Kidney (tissue), 13 donors: ENCODE measurements at regions not wholly inside any gene's neighbourhood (a gene's known extent, or its start where the extent isn't known, plus 50 kb on each side); places are given as distances from the start of the nearest gene placed in this dataset.

Source experiments
- DNase-seq, 5 donors: peaks; one replicate each; pipeline ENCODE4 v3.0.0-alpha.2; 2013 to 2020
- FAIRE-seq: peaks from 2 replicates; lab custom pipeline; 2012; peaks lifted over from hg19 to GRCh38; lab: Jason Lieb, UNC
- H3K27ac ChIP-seq, 2 donors: one replicate each; pipeline ENCODE4 v1.7.0; 2013; ENCODE audit warnings: low read depth in 2 of 2, low read length in 2 of 2, inconsistent platforms in 1 of 2
- H3K27me3 ChIP-seq: one replicate; pipeline ENCODE4 v1.7.1; 2013; ENCODE audit warnings: low read length, inconsistent platforms; ENCODE audit not compliant: control insufficient read depth, insufficient read depth
- H3K36me3 ChIP-seq, 3 donors: one replicate each; pipeline versions ENCODE4 v1.7.0 to v1.7.1; 2013; ENCODE audit warnings: low read length in 3 of 3, control low read depth in 1 of 3, inconsistent platforms in 1 of 3; ENCODE audit not compliant: insufficient read depth in 3 of 3, control insufficient read depth in 2 of 3
- H3K4me1 ChIP-seq, 3 donors: one replicate each; pipeline versions ENCODE4 v1.7.0 to v1.7.1; 2013; ENCODE audit warnings: low read length in 3 of 3, inconsistent platforms in 1 of 3, low read depth in 1 of 3; ENCODE audit not compliant: control insufficient read depth in 2 of 3, insufficient read depth in 2 of 3
- H3K4me3 ChIP-seq, 3 donors: one replicate each; pipeline versions ENCODE4 v1.7.0 to v1.8.1; 2013; ENCODE audit warnings: low read length in 3 of 3, control low read depth in 1 of 3, inconsistent platforms in 1 of 3
- H3K9ac ChIP-seq, 3 donors: one replicate each; pipeline versions ENCODE4 v1.7.0 to v1.7.1; 2013; ENCODE audit warnings: low read length in 3 of 3, control low read depth in 1 of 3, inconsistent platforms in 1 of 3
- H3K9me3 ChIP-seq, 3 donors: one replicate each; pipeline versions ENCODE4 v1.7.0 to v1.7.1; 2013; ENCODE audit warnings: low read length in 3 of 3, control low read depth in 1 of 3, inconsistent platforms in 1 of 3; ENCODE audit not compliant: control insufficient read depth in 2 of 3, insufficient read depth in 1 of 3
- intact Hi-C: fragments of 100-400 bp; cut with DNase I; formaldehyde crosslinking; loops from one replicate; pipeline ENCODE4 v1.11.1; 2022
- TF ChIP-seq, protein P1 (sequence below): IDR thresholded peaks from 3 replicates; pipeline ENCODE4 v1.5.1; 2012; ENCODE audit warnings: mild to moderate bottlenecking, moderate library complexity, borderline replicate concordance; ENCODE audit not compliant: insufficient read depth; ENCODE audit errors: extremely low read depth
- donor health status: control.
- donor health status: control.
- donor health status: control.
- donor health status: control.
- donor health status: control.
- donor health status: DM: yes; HTN: yes; CAD: no.
- donor health status: Normal renal cell carcinoma (clear cell type).

DNA sequence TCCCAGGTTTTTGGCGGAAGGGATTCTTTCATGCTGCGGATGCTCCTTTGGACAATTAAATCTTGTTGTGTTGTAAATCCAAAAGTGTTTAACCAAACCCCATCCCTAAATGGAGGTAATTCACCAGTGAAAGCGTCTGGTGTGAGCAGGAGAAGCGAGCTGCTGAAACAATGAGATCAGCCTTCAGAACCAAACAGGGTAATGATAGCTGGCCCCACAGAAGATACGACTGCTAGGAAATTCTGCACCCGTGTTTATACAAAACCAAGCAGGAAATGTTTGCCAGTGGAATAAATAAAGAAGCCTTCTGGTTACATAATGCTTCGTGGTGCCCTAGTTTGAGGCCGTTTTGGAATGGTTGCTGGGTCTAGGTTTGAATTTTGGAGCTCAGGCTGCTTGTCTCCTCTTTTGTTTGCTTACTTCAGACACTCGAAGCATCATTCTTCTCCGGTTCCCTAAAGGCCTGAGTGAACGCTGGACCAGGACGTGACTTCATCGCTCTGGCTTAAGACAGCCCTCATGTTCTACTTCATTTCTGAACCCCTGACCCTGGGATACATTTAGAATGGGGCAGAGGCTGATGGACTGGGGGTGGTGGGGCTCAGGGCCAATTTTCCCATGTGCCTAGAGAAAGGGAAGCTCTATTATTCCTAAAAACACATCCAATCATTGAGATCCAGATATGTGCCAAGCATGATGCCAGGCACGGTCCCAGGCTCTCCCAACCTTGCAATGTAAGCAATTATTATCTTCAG, 61.6 kb upstream of the JAG1 start:
- H3K9me3 ChIP-seq: no peaks in the 10 kb centered on the region
- H3K27ac ChIP-seq: no peak overlapping the region
- DNase-seq (no peak), FAIRE-seq (no peak)
- no peak overlapping the region for H3K9ac ChIP-seq
- no peaks in the 10 kb centered on the region for H3K27me3 ChIP-seq
- H3K36me3 ChIP-seq: no peaks in the 10 kb centered on the region
- H3K4me3 ChIP-seq: no peak overlapping the region
- intact Hi-C loops: no loop called here
- H3K4me1 ChIP-seq: no peaks in the 10 kb centered on the region
- TF ChIP-seq, protein P1, sequence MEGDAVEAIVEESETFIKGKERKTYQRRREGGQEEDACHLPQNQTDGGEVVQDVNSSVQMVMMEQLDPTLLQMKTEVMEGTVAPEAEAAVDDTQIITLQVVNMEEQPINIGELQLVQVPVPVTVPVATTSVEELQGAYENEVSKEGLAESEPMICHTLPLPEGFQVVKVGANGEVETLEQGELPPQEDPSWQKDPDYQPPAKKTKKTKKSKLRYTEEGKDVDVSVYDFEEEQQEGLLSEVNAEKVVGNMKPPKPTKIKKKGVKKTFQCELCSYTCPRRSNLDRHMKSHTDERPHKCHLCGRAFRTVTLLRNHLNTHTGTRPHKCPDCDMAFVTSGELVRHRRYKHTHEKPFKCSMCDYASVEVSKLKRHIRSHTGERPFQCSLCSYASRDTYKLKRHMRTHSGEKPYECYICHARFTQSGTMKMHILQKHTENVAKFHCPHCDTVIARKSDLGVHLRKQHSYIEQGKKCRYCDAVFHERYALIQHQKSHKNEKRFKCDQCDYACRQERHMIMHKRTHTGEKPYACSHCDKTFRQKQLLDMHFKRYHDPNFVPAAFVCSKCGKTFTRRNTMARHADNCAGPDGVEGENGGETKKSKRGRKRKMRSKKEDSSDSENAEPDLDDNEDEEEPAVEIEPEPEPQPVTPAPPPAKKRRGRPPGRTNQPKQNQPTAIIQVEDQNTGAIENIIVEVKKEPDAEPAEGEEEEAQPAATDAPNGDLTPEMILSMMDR: no peak

DNA sequence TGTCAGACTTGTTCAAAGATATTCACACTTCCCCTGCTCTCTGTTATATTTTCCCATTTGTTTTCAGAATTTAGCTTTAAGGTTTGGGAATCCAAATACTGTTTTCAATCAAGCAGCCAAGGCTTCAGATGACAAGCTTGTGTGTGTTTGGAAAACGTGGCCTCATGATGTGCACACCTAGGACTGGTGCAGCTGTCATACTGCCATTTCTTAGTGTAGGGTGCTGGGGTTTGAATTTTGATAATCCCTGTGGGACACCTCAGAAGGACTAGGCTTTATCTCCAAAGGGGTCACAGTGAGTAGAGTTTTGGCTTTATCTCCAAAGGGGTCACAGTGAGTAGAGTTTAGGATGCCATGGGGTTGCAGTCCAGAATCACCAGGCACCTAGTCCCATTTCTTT, 65.3 kb upstream of the JAG1 start:
- Histone ChIP-seq H3K27ac (peak overlapping the region in 1 of 2 donors; percentile 23), H3K9me3 (no peaks in the 10 kb centered on the region), H3K4me1 (no peaks in the 10 kb centered on the region), H3K9ac (peak overlapping the region in 1 of 3 donors; percentile 16), H3K27me3 (no peaks in the 10 kb centered on the region), H3K4me3 (peak overlapping the region in 2 of 3 donors; percentile 53 to 61), H3K36me3 (no peaks in the 10 kb centered on the region)
- intact Hi-C loops: no loop called here
- DNase-seq (no peak), FAIRE-seq (no peak)
- TF ChIP-seq, protein P1: no peak

DNA sequence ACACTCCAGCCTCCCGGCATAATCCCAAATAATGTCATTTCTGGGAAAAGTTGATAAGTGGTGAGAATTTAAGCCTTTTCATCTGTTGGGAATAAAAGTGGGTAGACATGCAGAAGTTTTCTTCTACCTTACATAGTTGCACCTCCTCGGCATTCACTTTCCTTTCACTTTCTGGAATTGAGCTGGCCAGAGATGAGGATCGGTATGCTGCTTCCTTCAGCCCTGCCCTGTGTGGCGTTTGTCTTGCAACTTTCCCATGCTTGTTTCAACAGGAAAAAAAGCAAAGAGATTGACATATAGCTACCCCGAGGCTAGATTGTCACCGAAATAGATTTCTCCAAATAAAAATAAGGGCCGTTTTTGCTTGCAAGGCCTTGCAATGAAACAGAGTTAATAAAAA, 65.8 kb upstream of the JAG1 start:
- DNase-seq (no peak), FAIRE-seq (no peak)
- Histone ChIP-seq H3K4me1 (no peaks in the 10 kb centered on the region), H3K27ac (peak overlapping the region in 1 of 2 donors; percentile 23), H3K4me3 (peak overlapping the region in 2 of 3 donors; percentile 53 to 61), H3K9ac (peak overlapping the region in 1 of 3 donors; percentile 16), H3K36me3 (no peaks in the 10 kb centered on the region), H3K9me3 (no peaks in the 10 kb centered on the region), H3K27me3 (no peaks in the 10 kb centered on the region)
- TF ChIP-seq, protein P1: no peak
- intact Hi-C loops: no loop called here
